Hepatocyte (in vitro differentiated cells): ENCODE measurements at regions not wholly inside any gene's neighbourhood (a gene's known extent, or its start where the extent isn't known, plus 50 kb on each side); places are given as distances from the start of the nearest gene placed in this dataset.

Source experiments
- DNase-seq: peaks from one replicate; pipeline ENCODE4 v3.0.0-alpha.2; 2016; ENCODE audit warnings: low spot score
- H2AFZ ChIP-seq: fragments of 200-600 bp; sonication (generic); 2 replicates; pipeline ENCODE4 v1.6.0; 2016; ENCODE audit warnings: antibody characterized with exemption, mild to moderate bottlenecking
- H3K27ac ChIP-seq: fragments of 200-600 bp; sonication (generic); 2 replicates; pipeline ENCODE4 v1.5.1; 2016; ENCODE audit warnings: mild to moderate bottlenecking
- H3K27me3 ChIP-seq: fragments of 200-600 bp; sonication (generic); 2 replicates; pipeline ENCODE4 v1.6.1; 2016
- H3K36me3 ChIP-seq: fragments of 200-600 bp; sonication (generic); replicated peaks from 2 replicates; pipeline ENCODE4 v1.5.1; 2016; ENCODE audit warnings: low read depth; ENCODE audit not compliant: insufficient read depth
- H3K4me1 ChIP-seq: fragments of 200-600 bp; sonication (generic); 2 replicates; pipeline ENCODE4 v1.5.1; 2016; ENCODE audit warnings: mild to moderate bottlenecking, moderate library complexity; ENCODE audit not compliant: insufficient read depth
- H3K4me2 ChIP-seq: fragments of 200-600 bp; sonication (generic); 2 replicates; pipeline ENCODE4 v1.6.0; 2016
- H3K4me3 ChIP-seq: fragments of 200-600 bp; sonication (generic); 2 replicates; pipeline ENCODE4 v1.5.1; 2016; ENCODE audit warnings: mild to moderate bottlenecking
- H3K79me2 ChIP-seq: fragments of 200-600 bp; sonication (generic); 2 replicates; pipeline ENCODE4 v1.6.0; 2017; ENCODE audit warnings: mild to moderate bottlenecking
- H3K9me2 ChIP-seq: fragments of 200-600 bp; sonication (generic); replicated peaks from 2 replicates; pipeline ENCODE4 v1.6.0; 2017; ENCODE audit warnings: mild to moderate bottlenecking; ENCODE audit not compliant: insufficient read depth
- H3K9me3 ChIP-seq: fragments of 200-600 bp; sonication (generic); 2 replicates; pipeline ENCODE4 v1.5.1; 2016; ENCODE audit warnings: low read depth, mild to moderate bottlenecking
- H4K20me1 ChIP-seq: fragments of 200-600 bp; sonication (generic); 2 replicates; pipeline ENCODE4 v1.6.0; 2016; ENCODE audit warnings: mild to moderate bottlenecking; ENCODE audit not compliant: insufficient read depth, poor library complexity, severe bottlenecking
- CTCF ChIP-seq: fragments of 200-600 bp; sonication (generic); IDR thresholded peaks from 2 replicates; pipeline ENCODE4 v1.5.1; 2016; ENCODE audit warnings: antibody characterized with exemption, mild to moderate bottlenecking; ENCODE audit not compliant: poor library complexity
- EZH2 ChIP-seq: fragments of 200-600 bp; sonication (generic); IDR thresholded peaks from 2 replicates; pipeline ENCODE4 v1.6.1; 2016; ENCODE audit warnings: antibody characterized with exemption, mild to moderate bottlenecking, borderline replicate concordance
- EZH2phosphoT487 ChIP-seq: fragments of 200-600 bp; sonication (generic); IDR thresholded peaks from one replicate; pipeline ENCODE4 v1.6.1; 2018; ENCODE audit warnings: antibody characterized with exemption, mild to moderate bottlenecking, low read depth, moderate library complexity; ENCODE audit not compliant: unreplicated experiment, severe bottlenecking
- WGBS: methylation state at CpG from one replicate; pipeline ENCODE4 v1.1.6; 2016; ENCODE audit warnings: low lambda C conversion rate; ENCODE audit errors: missing lambda C conversion rate; 5-methylcytosine and 5-hydroxymethylcytosine counted together

GRCh38 chr2:210912779-210913178 is 356.4 kb downstream of the CPS1 start:
- H3K4me1 ChIP-seq = no peaks in the 10 kb centered on the region
- no peaks in the 10 kb centered on the region for H3K36me3 ChIP-seq
- no peak for TF ChIP-seq CTCF
- TF ChIP-seq EZH2phosphoT487 = no peak
- no peaks in the 10 kb centered on the region for H4K20me1 ChIP-seq
- no peak overlapping the region for H3K4me3 ChIP-seq
- no peak for DNase-seq
- H2AFZ ChIP-seq = no peak overlapping the region
- no peaks in the 10 kb centered on the region for H3K9me3 ChIP-seq
- no peaks in the 10 kb centered on the region for H3K9me2 ChIP-seq
- no peak overlapping the region for H3K27ac ChIP-seq
- H3K4me2 ChIP-seq = no peak overlapping the region
- H3K27me3 ChIP-seq = no peaks in the 10 kb centered on the region
- H3K79me2 ChIP-seq = no peaks in the 10 kb centered on the region
- WGBS = 89% methylated on average over 6 of the region's 6 CpGs

- WGBS = 34% methylated on average over 2 of the region's 2 CpGs
- TF ChIP-seq CTCF (no peak), EZH2phosphoT487 (no peak), EZH2 (no peak)
Observed at GRCh38 chr2:210913461-210913860, 357.1 kb downstream of the CPS1 start.

GRCh38 chr2:210915912-210916311 is 359.5 kb downstream of the CPS1 start:
- WGBS = 86% methylated on average over 1 of the region's 1 CpG
- no peak overlapping the region for H2AFZ ChIP-seq
- no peak overlapping the region for H3K4me3 ChIP-seq
- no peak overlapping the region for H3K4me2 ChIP-seq
- no peaks in the 10 kb centered on the region for H3K27me3 ChIP-seq
- H3K27ac ChIP-seq = no peak overlapping the region
- DNase-seq = no peak
- no peaks in the 10 kb centered on the region for H3K79me2 ChIP-seq
- no peaks in the 10 kb centered on the region for H4K20me1 ChIP-seq
- no peaks in the 10 kb centered on the region for H3K9me2 ChIP-seq
- H3K9me3 ChIP-seq = no peaks in the 10 kb centered on the region
- no peaks in the 10 kb centered on the region for H3K36me3 ChIP-seq
- no peaks in the 10 kb centered on the region for H3K4me1 ChIP-seq
- TF ChIP-seq CTCF = no peak
- no peak for TF ChIP-seq EZH2
- TF ChIP-seq EZH2phosphoT487 = no peak

More at GRCh38 chr2:210913461-210913860, 357.1 kb downstream of the CPS1 start:
- Histone ChIP-seq H3K9me3 (no peaks in the 10 kb centered on the region), H3K27ac (no peak overlapping the region), H3K4me2 (no peak overlapping the region), H4K20me1 (no peaks in the 10 kb centered on the region), H3K9me2 (no peaks in the 10 kb centered on the region), H3K36me3 (no peaks in the 10 kb centered on the region), H3K27me3 (no peaks in the 10 kb centered on the region), H2AFZ (no peak overlapping the region), H3K4me3 (no peak overlapping the region), H3K4me1 (no peaks in the 10 kb centered on the region), H3K79me2 (no peaks in the 10 kb centered on the region)
- DNase-seq = no peak

GRCh38 chr2:210917465-210917864 is 361.1 kb downstream of the CPS1 start:
- DNase-seq = no peak
- Histone ChIP-seq H3K27me3 (no peaks in the 10 kb centered on the region), H3K4me1 (no peaks in the 10 kb centered on the region), H3K36me3 (no peaks in the 10 kb centered on the region), H3K9me2 (no peaks in the 10 kb centered on the region), H3K4me2 (no peak overlapping the region), H3K27ac (no peak overlapping the region), H2AFZ (no peak overlapping the region), H3K4me3 (no peak overlapping the region), H3K9me3 (no peaks in the 10 kb centered on the region), H4K20me1 (no peaks in the 10 kb centered on the region), H3K79me2 (no peaks in the 10 kb centered on the region)
- TF ChIP-seq CTCF (no peak), EZH2 (no peak), EZH2phosphoT487 (no peak)
- WGBS = 82% methylated on average over 4 of the region's 4 CpGs
